ENCODE measurements at regions not wholly inside any gene's neighbourhood (a gene's known extent, or its start where the extent isn't known, plus 50 kb on each side); places are given as distances from the start of the nearest gene placed in this dataset.

DNA sequence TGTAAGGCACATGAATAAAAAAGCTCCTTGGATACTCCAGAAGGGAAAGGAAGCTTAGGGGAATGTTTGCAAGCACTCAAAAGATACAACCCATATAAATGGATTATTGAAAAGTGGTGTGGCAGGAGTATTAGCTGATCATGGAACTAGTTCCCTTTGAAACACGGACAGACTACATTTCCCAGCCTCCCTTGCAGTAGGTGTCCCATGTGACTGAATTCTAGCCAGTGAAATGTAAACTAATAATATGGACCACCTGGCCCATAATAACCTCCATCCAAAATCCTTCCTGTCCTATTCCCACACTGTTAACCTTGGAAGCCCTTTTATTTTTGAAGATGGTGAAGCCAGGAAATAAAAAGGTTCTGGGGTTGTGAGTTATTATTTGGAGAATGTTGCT is 242.3 kb downstream of the SUDS3 start (continued):
- TF ChIP-seq CBFB (CRISPR knock-in tag; IDR thresholded peaks at IDR 0.05; ENCODE audit: low read depth) (no peak), CREB1 (CRISPR knock-in tag; IDR thresholded peaks at IDR 0.05) (no peak), ZNF423 (CRISPR knock-in tag; IDR thresholded peaks at IDR 0.05) (no peak), ZNF671 (CRISPR knock-in tag; IDR thresholded peaks at IDR 0.05) (no peak), TEAD1 (CRISPR knock-in tag; IDR thresholded peaks at IDR 0.05) (no peak)
- TF ChIP-seq, protein P1, sequence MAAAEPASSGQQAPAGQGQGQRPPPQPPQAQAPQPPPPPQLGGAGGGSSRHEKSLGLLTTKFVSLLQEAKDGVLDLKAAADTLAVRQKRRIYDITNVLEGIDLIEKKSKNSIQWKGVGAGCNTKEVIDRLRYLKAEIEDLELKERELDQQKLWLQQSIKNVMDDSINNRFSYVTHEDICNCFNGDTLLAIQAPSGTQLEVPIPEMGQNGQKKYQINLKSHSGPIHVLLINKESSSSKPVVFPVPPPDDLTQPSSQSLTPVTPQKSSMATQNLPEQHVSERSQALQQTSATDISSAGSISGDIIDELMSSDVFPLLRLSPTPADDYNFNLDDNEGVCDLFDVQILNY (CRISPR knock-in tag; IDR thresholded peaks at IDR 0.05): no peak
- TF ChIP-seq, protein P2, sequence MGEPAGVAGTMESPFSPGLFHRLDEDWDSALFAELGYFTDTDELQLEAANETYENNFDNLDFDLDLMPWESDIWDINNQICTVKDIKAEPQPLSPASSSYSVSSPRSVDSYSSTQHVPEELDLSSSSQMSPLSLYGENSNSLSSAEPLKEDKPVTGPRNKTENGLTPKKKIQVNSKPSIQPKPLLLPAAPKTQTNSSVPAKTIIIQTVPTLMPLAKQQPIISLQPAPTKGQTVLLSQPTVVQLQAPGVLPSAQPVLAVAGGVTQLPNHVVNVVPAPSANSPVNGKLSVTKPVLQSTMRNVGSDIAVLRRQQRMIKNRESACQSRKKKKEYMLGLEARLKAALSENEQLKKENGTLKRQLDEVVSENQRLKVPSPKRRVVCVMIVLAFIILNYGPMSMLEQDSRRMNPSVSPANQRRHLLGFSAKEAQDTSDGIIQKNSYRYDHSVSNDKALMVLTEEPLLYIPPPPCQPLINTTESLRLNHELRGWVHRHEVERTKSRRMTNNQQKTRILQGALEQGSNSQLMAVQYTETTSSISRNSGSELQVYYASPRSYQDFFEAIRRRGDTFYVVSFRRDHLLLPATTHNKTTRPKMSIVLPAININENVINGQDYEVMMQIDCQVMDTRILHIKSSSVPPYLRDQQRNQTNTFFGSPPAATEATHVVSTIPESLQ (CRISPR knock-in tag; IDR thresholded peaks at IDR 0.05): no peak
- TF ChIP-seq, protein P3, sequence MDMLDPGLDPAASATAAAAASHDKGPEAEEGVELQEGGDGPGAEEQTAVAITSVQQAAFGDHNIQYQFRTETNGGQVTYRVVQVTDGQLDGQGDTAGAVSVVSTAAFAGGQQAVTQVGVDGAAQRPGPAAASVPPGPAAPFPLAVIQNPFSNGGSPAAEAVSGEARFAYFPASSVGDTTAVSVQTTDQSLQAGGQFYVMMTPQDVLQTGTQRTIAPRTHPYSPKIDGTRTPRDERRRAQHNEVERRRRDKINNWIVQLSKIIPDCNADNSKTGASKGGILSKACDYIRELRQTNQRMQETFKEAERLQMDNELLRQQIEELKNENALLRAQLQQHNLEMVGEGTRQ (CRISPR knock-in tag; IDR thresholded peaks at IDR 0.05): peak; percentile 91

DNA sequence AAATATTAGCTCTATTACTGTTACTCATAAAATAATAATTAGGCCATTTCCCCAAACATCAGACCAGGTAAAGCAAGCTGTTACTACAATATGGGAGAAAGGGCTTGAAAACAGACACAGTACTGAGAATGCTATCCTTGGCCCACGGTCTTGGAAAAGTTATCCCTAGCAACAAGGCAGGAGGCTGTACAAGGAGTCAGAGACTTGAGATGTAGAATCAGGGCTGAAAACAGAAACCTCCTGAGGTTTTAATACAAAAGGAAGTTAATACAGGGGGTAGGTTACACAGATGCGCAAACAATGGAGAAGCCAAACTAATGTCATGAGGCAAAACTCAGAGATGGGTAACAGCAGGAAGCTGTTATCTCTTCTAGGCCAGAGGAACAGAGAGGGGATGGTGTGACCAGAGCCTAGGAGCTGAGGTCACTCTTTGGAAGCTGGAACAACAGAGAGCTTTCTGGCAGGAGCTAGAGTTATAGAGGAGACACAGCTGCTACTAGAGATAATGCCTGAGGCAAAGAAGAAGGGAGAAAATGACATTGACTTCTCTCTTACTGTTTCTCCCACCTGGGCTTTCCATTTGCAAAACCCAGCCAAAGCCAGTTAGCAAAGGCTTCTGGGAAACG is 248.8 kb downstream of the SUDS3 start:
- ChIA-PET POLR2A (no interaction called here), CTCF (no interaction called here)
- ATAC-seq (no peak), DNase-seq (ENCODE audit: low spot score) (no peak)
- no peaks in the 10 kb centered on the region for H3K27me3 Mint-ChIP-seq (ENCODE audit: low read depth)
- TF ChIP-seq, protein P4, sequence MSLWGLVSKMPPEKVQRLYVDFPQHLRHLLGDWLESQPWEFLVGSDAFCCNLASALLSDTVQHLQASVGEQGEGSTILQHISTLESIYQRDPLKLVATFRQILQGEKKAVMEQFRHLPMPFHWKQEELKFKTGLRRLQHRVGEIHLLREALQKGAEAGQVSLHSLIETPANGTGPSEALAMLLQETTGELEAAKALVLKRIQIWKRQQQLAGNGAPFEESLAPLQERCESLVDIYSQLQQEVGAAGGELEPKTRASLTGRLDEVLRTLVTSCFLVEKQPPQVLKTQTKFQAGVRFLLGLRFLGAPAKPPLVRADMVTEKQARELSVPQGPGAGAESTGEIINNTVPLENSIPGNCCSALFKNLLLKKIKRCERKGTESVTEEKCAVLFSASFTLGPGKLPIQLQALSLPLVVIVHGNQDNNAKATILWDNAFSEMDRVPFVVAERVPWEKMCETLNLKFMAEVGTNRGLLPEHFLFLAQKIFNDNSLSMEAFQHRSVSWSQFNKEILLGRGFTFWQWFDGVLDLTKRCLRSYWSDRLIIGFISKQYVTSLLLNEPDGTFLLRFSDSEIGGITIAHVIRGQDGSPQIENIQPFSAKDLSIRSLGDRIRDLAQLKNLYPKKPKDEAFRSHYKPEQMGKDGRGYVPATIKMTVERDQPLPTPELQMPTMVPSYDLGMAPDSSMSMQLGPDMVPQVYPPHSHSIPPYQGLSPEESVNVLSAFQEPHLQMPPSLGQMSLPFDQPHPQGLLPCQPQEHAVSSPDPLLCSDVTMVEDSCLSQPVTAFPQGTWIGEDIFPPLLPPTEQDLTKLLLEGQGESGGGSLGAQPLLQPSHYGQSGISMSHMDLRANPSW (CRISPR knock-in tag; conservative IDR thresholded peaks at IDR 0.05; ENCODE audit: low read depth): no peak
- TF ChIP-seq, protein P5, sequence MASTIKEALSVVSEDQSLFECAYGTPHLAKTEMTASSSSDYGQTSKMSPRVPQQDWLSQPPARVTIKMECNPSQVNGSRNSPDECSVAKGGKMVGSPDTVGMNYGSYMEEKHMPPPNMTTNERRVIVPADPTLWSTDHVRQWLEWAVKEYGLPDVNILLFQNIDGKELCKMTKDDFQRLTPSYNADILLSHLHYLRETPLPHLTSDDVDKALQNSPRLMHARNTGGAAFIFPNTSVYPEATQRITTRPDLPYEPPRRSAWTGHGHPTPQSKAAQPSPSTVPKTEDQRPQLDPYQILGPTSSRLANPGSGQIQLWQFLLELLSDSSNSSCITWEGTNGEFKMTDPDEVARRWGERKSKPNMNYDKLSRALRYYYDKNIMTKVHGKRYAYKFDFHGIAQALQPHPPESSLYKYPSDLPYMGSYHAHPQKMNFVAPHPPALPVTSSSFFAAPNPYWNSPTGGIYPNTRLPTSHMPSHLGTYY (CRISPR knock-in tag; IDR thresholded peaks at IDR 0.05): no peak
- TF ChIP-seq JUN (CRISPR knock-in tag; IDR thresholded peaks at IDR 0.05) (no peak), CREM (CRISPR knock-in tag; IDR thresholded peaks at IDR 0.05) (no peak), ZNF396 (CRISPR knock-in tag; IDR thresholded peaks at IDR 0.05; ENCODE audit: borderline replicate concordance) (no peak)
- H3K36me3 Mint-ChIP-seq: peaks cover 7% of the 10 kb centered on the region
- H3K27ac Mint-ChIP-seq: no peak overlapping the region
- H3K4me1 Mint-ChIP-seq: peaks cover 15% of the 10 kb centered on the region
- H3K4me3 Mint-ChIP-seq: no peak overlapping the region
- peaks cover 16% of the 10 kb centered on the region for H3K9me3 Mint-ChIP-seq

DNA sequence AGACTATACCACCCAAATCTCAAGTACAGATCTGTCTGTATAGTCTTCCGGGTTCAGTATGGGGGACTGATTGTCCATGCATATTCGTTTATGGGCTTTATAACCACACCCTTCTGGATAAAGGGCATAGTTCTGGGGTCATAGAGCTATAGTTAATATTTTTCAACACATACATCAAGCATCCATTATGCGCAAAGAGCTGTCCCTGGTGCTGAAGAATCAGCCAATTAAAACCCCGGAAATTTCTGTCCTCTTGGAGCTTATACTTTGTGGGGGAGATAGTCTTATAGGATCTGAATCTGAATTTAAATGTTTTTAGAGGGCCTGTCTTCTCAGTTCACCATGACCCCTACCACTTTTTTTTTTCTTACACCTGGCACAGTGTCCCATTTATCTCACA is 256.7 kb downstream of the SUDS3 start:
- DNase-seq (ENCODE audit: low spot score) (no peak), ATAC-seq (no peak)
- H3K27me3 Mint-ChIP-seq (ENCODE audit: low read depth): no peaks in the 10 kb centered on the region; the same call in 1 of the 2 replicates
- no peak for TF ChIP-seq ZNF263 (CRISPR knock-in tag; IDR thresholded peaks at IDR 0.05; ENCODE audit: low read depth)
- TF ChIP-seq, protein P6, sequence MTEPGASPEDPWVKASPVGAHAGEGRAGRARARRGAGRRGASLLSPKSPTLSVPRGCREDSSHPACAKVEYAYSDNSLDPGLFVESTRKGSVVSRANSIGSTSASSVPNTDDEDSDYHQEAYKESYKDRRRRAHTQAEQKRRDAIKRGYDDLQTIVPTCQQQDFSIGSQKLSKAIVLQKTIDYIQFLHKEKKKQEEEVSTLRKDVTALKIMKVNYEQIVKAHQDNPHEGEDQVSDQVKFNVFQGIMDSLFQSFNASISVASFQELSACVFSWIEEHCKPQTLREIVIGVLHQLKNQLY (CRISPR knock-in tag; IDR thresholded peaks at IDR 0.05): no peak
- TF ChIP-seq NR3C1 (CRISPR knock-in tag; conservative IDR thresholded peaks at IDR 0.05; ENCODE audit: low read depth): no peak
- TF ChIP-seq, protein P4 (CRISPR knock-in tag; conservative IDR thresholded peaks at IDR 0.05; ENCODE audit: low read depth): no peak
- no peak for TF ChIP-seq ZNF671 (CRISPR knock-in tag; IDR thresholded peaks at IDR 0.05)
- no peak overlapping the region for H3K27ac Mint-ChIP-seq
- POLR2A ChIA-PET: no interaction called here
- no peak overlapping the region for H3K4me3 Mint-ChIP-seq
- CTCF ChIA-PET: interaction anchor here (0.5 to 1.0 kb wide), 2 partner anchors 10 to 25 kb away, joined by 3 read pairs; no protein-coding TSS in a partner anchor
- H3K9me3 Mint-ChIP-seq: no peaks in the 10 kb centered on the region
- peaks cover under 1% of the 10 kb centered on the region for H3K4me1 Mint-ChIP-seq
- no peaks in the 10 kb centered on the region for H3K36me3 Mint-ChIP-seq
